ENCODE measurements at regions not wholly inside any gene's neighbourhood (a gene's known extent, or its start where the extent isn't known, plus 50 kb on each side); places are given as distances from the start of the nearest gene placed in this dataset.

DNA sequence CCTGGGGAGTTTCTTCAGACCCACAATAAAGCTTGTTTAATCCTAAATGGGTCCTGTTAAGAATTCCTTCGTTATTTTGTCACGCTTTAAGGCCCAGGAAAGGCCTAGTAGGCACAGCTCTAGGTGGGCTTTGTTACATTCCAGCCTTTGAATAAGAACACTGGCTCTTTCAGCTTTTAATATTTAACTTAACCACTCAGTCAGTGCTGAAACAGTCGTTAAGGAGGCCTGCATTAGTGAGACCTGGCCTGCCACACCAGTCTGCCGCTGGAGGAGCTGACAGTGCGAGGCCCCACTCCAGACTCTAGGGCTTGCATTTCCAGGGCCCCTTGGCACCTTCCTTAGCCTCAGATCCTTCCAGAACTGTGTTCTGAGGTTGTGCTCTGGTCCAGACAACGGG is 351.4 kb downstream of the GLRX3 start:
- DNase-seq = no peak

DNA sequence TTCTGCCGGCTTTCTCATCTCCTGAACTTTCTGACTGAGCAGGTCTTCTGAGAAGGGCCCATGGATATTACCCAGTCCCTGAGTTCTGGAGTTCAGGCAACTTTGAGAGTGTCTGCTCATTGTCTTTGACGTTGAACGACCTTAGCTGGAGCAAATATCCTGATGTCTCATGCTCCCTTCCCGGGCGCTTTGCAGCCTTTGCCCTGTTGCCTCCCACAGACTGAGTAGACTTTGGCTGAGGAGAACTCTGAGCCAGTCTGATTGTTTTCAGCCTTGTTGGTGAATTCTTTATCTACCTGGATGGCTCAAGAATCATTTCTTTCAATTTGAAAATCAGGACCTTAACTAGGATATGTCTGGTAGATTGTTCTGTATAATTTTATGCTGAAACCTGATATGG is 353.7 kb downstream of the GLRX3 start:
- no peak for DNase-seq

DNA sequence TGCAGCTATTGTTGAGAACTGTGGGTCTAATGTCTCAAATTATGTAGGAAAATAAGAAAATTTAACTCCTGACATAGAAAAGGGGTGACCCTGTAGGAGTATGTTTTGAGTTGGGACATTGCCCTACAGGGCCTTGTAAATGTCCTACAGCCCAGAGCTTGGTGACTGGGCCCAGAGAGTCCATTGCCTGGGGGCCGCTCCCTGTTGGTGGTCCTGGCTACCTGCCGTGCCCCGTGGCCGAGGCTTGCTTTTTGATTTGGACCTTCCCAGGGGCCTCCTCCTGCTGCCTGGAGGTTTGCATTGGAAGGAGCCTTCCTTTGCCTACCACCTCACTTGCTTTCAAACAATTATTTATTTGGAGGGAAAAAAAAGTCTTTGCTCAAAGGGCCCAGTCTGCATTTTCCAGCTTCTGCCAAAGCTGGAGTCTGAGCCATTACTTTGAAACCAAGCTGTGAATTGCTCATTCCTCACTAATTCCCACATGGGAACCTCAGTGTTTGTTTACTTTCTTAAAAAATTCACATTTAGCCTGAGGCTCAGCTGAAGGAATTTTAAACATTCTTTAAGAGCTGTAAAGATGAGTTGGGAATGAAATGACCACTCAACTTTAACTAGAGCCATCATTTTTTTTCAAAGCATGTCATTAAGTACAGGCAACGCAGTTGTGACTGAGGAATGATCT is 355.0 kb downstream of the GLRX3 start:
- no peak for DNase-seq

DNA sequence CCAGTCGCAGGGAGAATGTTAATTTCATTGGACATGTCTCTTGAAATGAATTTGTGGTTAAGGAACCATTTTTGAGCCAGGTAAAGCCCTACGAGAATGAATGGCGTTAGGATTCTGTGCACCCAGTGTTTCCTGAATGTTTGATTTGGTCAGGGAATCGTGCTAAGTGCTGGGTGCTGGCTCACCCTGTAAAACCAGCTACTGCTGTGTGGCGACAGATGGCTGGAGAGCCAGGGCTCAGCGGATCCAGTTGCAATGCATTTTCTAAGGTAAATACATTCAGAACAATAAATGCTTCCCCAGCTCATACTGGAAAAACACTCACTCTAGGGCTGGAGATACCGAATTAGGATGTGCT is 355.5 kb downstream of the GLRX3 start:
- DNase-seq = no peak

DNA sequence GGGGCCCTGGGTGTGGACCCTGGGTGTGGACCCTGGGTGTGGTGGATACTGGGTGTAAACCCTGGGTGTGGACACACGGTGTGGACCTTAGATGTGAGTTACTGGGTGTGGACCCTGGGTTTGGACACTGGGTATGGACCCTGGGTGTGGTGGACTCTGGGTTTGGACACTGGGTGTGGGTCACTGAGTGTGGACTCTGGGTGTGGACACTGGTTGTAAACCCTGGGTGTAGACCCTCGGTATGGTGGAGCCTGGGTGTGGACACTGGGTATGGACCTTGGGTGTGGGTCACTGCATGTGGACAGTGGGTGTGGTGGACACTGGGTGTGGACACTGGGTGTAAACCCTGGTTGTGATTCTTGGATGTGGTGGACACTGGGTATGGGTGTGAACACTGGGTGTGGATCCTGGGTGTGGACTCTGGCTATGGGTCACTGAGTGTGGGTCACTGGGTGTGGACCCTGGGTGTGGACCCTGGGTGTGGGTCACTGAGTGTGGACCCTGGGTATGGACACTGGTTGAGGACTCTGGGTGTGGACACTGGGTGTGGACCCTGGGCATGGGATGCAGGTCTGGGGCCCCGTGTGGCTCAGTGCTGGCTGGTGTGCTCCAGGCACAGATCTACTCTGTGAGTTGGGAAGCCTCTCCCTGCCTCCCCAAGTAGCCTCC is 356.2 kb downstream of the GLRX3 start:
- no peak for DNase-seq

DNA sequence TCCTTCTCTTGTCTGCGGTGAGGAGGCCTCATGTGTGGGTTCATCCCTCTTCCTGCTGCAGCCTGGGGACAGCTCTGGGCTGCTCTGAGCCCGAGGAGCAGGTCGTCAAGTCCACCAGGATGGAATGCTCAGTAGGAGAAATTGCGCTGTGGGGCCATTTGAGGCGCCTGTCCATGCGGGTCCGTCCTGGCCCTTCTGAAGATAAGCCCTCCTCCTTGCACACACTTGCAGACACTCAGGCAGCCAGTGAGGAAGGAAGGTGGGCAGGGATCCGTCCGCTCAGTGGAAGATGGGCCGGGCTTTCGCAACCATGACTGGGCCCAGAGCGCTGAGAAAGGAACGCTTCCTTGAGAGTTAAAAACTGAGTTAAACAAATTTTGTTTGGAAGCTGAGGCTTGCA is 356.8 kb downstream of the GLRX3 start:
- no peak for DNase-seq

DNA sequence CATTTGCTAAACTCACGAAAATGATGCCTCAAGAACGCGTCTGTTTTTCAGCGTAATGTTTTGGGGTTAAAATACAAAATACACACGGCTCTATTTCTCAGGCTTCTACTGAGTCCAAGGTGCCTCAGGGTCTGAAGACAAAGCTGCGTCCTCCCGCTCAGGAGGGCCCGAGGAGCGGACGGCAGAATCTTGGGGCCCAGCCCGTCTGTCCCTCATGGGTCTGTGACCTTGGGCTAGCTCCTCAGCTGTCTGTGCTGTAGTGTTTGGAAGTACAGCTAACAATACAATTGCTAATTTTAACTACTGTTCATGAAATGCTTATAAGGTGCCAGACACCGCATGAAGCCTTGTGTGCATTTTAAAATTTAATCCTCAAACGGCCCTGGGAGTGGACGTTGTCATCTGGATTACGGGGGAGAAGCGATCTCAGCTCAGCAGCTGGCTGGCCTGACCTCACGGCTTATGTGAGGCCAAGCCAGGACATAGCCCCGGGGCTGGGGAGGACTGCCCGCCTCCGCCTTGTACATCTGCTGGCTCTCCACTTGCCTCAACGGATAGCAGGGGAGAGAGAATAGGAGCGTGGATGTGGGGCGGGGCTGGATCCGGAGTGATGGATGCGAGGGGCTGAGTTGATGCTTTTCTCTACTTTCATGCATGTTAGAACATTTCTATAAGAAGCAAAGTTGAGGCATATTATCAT is 357.4 kb downstream of the GLRX3 start:
- DNase-seq = peak; percentile 13

DNA sequence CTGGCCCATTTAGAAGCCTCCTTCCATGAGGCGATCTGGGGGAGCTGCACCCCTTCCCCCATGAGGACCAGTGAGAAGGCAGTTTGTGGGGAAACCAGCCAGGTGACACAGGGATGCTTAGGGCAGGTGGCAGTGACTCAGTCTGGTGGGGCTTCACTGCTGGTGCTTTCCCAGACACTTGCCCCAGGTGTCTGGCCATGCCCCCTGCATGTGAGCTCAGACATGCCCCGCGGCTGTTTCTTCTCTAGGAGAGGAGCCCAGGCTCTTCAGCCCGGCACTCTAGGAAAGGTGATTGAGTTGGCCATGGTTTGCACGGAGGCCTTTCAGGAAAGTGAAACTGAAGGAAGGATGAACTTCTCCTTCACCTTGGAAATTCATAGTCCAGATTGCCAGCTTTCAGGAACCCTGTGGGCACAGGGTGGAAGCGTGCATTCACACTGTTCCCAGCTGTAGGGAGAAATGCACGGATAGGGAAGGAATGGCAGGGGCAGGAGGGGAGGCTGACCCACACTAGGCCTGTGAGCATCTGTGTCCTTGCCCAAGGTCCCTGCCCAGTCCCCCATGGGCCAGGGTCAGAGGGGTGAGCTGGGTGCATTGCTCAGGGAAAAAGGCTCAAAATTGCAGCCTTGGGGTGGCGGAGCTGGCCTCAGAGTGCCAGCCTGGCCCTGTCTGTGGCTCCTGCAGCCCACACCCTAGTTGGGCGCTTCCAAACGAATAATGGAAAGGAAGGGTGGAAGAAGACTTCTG is 359.1 kb downstream of the GLRX3 start:
- DNase-seq = no peak

DNA sequence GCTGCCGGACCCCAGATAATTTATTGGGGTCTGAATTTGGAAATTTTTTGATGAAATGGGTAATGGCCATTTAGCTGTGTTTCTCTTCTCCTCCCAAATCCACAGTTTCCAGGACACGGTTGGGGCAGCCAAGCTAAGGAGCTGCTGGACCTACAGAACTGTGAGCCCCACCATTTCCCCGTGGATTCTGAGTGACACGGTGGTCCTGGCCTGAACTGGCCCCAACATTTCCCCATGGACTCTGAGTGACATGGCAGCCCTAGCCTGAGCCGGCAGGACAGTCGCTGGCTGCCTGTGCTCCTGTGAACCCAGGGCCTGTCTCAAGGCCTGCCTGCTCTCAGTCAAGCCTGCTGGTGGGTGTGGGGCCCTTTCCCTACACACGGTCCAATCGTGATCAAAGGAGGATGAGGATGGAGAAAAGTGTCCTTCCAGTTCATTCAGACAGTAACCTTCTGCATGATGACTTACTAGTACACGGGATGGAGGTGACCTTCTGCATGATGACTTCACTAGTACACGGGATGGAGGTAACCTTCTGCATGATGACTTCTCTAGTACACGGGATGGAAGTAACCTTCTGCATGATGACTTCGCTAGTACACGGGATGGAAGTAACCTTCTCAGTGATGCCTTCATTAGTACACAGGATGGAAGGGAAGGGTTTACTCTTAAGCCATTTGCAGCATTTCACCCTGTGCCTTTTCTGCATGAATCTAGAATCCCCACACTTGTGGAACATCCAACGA is 359.9 kb downstream of the GLRX3 start:
- DNase-seq = no peak

DNA sequence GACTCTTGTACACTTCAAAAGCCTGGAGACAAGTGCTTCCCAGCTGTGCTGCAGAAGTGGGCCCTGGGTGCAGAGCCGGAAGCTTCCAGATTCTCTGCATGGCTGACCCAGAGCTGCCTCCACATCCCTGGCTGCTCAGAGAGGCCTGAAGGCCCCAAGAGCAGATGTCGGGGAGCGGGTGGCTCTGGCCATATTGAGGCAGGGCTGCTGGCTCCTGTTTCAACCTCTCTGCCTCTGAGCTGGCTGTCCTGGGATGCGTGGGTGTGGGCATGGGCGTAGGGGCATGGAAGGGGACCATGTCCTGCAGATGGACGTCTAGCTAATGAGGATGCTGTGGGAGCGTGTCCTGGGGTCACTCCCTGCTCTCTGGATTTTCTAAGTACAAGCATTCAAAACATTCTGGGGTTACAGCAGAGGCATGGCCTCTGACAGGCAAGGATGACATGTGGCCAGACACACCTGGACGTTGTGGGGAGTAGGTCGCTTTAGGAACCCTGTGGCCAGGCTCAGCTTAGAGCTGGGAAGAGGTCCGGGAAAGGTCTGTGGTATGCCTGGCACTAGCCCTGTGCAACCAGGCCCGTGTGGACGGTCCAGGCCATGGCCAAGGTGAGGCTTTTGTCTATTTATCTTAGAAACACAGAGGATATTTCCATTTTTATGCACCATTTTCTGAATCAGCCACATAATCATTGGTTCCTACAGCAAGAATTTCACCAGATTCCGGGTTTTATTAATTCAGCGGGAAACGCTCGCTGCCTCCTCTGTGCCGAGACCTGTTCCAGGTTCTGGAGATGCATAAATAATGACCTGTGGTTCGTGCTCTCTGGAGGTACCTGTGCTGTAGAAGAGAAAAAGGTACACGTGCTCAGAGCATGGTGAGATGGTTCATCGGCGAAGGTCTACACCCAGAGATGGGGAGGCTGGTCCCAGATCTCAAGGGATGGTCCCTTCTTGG is 361.1 kb downstream of the GLRX3 start:
- no peak for DNase-seq

DNA sequence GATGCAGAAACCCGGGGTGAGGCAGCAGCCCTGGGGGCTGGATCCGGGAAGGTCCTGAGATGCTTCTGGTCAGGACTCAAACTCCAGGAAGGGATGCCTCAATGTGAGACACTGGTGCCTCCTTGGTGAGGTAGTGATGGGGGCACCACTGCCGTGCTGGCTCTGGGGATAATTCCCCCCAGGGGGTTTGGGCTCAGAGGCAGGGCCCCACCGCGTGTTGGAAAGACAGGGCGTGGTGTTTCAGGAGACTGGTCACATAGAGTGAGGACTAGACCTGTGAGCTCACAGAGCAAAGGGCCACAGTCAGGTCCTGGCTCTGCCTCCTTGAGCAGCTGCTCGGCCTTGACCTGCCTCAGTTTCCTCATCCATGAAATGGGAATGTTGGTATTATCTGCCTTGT is 361.9 kb downstream of the GLRX3 start:
- no peak for DNase-seq

DNA sequence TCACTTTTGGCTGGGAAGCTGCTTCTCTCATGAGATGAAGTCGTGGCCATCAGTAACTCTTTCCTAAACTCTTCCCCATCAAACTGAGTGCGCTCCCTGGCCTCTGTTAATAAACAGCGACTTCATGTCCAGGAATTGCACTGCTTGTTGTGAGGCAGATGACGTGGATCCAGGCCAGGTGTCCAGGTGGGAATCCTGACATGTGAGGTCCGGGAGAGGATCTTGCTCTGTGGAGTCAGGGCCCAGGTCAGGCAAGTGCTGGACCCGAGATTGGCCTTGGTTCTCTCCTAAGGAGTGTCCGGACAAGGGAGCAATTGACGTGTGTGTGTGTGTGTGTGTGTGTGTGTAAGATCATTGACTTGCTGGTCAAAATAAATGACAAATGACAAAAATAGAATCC is 362.7 kb downstream of the GLRX3 start:
- DNase-seq = no peak

DNA sequence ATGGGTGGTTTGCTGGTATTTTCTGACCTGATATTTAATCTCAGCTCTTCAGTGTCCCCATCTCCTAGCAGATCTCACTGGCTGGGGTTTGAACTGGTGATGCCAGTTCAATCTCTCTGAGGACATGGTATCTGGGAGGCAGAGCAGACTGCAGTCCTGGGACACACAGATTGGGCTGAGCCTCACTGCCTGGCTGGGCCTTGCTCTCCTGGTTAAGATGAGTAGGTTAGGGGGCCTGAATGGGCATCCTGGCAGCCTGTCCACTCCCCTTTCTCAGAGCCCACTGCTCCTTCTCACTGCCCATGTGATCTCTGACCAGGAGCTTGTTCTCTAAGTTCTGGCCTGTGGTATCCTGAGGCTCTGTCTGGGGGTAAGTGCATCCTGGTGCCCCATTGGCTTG is 363.4 kb downstream of the GLRX3 start:
- no peak for DNase-seq

DNA sequence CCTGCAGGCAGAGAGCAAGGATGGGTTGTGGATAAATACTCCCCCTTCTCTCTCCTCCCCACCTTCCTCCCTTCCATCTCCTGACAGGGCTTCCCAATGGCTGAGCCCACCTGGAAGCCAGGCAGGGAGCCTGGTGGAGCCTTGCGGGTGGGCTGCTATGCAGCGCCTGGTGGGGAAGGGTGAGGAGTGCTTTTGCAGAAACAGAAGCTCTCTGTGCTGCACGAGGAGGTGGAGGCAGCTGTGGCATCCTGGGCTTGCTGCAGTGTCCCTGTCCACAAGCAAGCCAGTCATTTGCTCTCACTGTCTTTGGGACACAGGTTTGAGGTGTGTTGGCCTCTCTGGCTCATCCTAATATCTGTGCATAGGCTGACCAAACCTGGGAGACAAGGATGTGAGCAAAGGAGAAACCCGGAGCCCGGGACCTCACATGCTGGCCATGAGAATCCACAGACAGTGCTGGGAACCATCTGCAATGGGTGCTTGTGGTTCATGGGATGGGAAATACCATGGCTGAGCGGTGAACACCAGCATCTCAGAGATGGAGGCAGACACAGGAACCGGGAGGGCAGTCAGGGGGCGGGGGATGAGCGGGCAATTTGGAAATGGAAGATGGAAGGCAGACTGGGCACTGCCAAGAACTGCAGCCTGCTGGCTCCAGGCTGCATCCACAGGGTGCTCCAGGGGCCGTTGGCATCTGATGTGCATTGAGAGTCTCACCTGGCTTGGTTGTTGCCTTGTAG is 364.2 kb downstream of the GLRX3 start:
- DNase-seq = no peak

DNA sequence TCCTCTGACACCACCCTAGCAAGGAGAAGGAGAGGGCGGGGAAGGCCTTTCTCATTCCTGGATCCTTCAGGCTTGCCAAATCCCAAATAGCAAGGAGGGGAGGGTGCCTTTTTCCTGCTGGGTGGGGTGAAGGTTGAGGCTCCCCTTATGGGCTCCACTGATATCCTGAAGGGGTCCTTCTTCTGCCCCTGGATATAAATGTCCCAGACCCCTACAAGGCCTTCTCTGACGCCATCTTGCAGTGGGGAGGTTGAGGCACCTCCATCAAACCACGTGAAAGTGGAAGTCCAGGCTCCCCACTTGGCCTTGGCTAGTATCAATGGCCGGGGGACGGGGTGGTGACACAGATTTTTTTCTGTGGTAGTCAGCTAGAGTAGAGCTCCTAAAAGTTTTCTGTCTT is 371.3 kb downstream of the GLRX3 start:
- DNase-seq = no peak

DNA sequence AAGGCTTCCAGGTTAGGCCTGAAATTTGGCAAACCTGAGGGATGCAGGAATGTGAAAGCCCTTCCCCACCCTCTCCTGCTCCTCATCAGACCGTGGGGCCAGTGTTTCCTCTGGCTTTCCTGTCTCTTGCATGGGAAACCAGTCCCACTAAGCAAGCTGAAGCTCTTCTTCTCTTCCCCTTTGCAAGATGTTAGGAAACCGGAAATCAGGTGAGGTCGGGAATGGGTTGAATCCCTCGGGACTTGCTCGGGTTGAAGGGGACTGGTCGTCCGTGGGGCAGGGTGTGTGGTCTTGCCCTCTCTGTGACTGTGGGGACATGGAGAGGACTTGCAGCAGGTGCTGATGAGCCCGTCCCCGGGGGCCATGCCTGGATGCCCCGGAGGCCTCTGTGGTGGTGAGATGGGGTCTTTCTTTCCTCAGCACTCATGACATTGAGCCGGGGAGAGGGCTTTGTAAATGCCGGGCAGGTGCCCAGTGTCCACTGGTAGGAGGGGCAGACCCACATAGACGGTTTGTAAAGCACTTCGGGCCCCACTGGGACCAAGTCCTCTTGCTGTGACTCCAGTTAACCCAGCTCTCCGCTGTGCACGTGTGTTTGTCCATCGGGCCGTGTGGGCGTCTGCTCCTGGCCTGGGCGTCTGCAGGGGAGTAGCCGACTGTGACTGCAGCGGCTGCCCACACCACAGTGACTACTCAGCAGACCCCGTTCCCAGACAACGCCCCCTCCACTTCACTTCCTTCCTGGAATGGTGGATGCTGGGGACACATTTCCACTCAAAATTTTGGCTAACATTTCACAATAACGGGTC is 373.9 kb downstream of the GLRX3 start:
- DNase-seq = no peak

DNA sequence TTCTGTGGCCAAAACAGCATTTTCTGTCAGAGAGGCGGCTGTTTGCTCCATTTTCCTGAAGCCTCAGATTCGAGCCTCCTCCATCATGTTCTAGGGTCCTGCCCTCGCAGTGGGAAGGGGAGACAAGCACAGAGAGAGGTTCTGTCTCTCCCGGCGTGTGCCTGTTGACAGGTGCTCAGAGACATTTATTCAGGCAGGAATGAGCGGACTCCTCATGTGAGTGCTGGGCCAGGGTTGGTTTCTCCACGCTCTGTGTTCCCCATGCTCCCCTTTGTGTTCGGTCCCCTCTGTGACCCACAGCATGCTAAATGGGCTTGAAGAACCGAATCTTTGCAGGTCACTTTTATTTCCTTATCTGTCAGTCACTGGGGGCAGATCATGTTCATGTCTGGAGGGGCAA is 374.6 kb downstream of the GLRX3 start:
- no peak for DNase-seq

DNA sequence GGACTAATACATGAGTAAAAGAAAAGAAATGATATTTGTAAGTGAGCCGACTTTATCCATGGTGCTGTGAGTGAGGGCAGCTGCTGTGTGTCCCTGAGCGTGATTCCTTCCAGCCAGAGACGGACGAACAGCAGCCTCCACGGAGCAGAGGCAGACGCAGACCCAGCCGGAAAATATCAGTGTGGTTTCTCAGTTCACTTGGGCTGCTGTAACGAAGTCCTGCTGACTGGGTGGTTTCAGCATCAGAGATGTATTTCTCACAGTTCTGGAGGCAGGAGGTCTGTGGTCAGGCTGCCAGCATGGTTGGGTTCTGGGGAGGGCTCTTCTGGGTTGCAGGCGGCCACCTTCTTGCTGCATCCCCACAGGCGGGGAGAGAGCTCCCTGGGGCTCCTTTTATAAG is 375.6 kb downstream of the GLRX3 start:
- no peak for DNase-seq

DNA sequence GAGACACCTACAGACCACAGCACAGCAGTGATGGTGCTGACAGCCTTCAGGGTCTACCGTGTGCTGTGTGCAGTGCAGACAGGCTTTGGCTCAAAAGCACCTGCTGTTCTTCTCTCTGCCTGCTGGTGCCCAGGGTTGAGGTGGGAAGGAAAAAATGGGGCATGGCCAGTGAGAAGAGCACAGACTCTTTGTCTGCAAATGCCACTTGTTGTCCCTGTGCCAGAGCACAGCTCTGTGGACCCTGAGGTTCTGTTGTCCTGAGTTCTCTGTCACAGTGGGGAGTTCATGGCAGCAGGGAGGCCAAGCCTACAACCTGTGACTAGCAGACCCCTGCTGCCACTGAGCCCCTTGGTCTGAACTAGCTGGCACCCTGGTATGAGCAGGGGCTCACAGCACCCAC is 376.7 kb downstream of the GLRX3 start:
- no peak for DNase-seq

Data from hindlimb muscle (tissue), 1 donor.